Spleen (tissue), 7 donors: ENCODE measurements at regions not wholly inside any gene's neighbourhood (a gene's known extent, or its start where the extent isn't known, plus 50 kb on each side); places are given as distances from the start of the nearest gene placed in this dataset.

ENCODE experiments used
- CTCF ChIP-seq, 11 experiments: fragments of 200-600 bp in 7 of 11; fragments of 450-650 bp in 4 of 11; sonication (generic) in 4 of 11; IDR thresholded peaks in 8 of 11; conservative IDR thresholded peaks in 3 of 11; 1 replicate in 7 of 11; 2 replicates in 4 of 11; pipeline versions ENCODE4 v1.4.0 to v1.8.0; 2016 to 2021; ENCODE audit warnings: antibody characterized with exemption in 11 of 11, inconsistent platforms in 4 of 11, mild to moderate bottlenecking in 1 of 11
- POLR2A ChIP-seq, 3 donors: fragments of 450-650 bp; IDR thresholded peaks; one replicate each; pipeline ENCODE4 v1.5.1; 2017; ENCODE audit warnings: antibody characterized with exemption in 3 of 3, mild to moderate bottlenecking in 1 of 3
- POLR2AphosphoS5 ChIP-seq, 3 donors: sonication (generic); formaldehyde crosslinking; IDR thresholded peaks; one replicate each; pipeline ENCODE4 v1.5.1; 2017; ENCODE audit warnings: antibody characterized with exemption in 3 of 3
- donor health status: DM: no; HTN: no; CAD: no; lungs with moderate emphysema.
- donor health status: DM: no; HTN: no; CAD: no.
- donor health status: DM: no; HTN: no; CAD: no.

- no peak for TF ChIP-seq POLR2A (IDR thresholded peaks at IDR 0.05)
- no peak for TF ChIP-seq CTCF (IDR thresholded peaks at IDR 0.05 in 8 of 11, conservative IDR thresholded peaks at IDR 0.05 in 3 of 11)
- no peak for TF ChIP-seq POLR2AphosphoS5 (IDR thresholded peaks at IDR 0.05)
These were observed 216.7 kb downstream of the C16orf95 start for GRCh38 chr16:87100306-87101058.
